ACC112 (cell line): ENCODE measurements at regions not wholly inside any gene's neighbourhood (a gene's known extent, or its start where the extent isn't known, plus 50 kb on each side); places are given as distances from the start of the nearest gene placed in this dataset.

Source experiments
- H2AFZ ChIP-seq: fragments of 200-600 bp; sonication (generic); one replicate; pipeline ENCODE4 v1.6.0; 2017; ENCODE audit warnings: antibody characterized with exemption, low read length; ENCODE audit not compliant: unreplicated experiment
- H3K27ac ChIP-seq: fragments of 200-600 bp; sonication (generic); 2 replicates; pipeline ENCODE4 v1.5.1; 2014; ENCODE audit warnings: low read depth, mild to moderate bottlenecking, antibody characterized with exemption, low read length, moderate library complexity
- H3K27me3 ChIP-seq: fragments of 200-600 bp; sonication (generic); 2 replicates; pipeline ENCODE4 v1.6.1; 2014; ENCODE audit warnings: mild to moderate bottlenecking, antibody characterized with exemption, low read length, moderate library complexity, mixed read lengths; ENCODE audit not compliant: insufficient read depth
- H3K36me3 ChIP-seq: fragments of 200-600 bp; sonication (generic); 2 replicates; pipeline ENCODE4 v1.6.1; 2016; ENCODE audit warnings: mild to moderate bottlenecking, antibody characterized with exemption, low read length, moderate library complexity, mixed read lengths; ENCODE audit not compliant: insufficient read depth
- H3K4me1 ChIP-seq: fragments of 200-600 bp; sonication (generic); one replicate; pipeline ENCODE4 v1.6.1; 2016; ENCODE audit warnings: low read length, mixed read lengths; ENCODE audit not compliant: insufficient read depth, unreplicated experiment, control insufficient read depth
- H3K4me3 ChIP-seq: fragments of 200-600 bp; sonication (generic); 2 replicates; pipeline ENCODE4 v1.5.1; 2014; ENCODE audit warnings: mild to moderate bottlenecking, low read depth, low read length
- H3K79me2 ChIP-seq: fragments of 200-600 bp; sonication (generic); one replicate; pipeline ENCODE4 v1.6.0; 2016; ENCODE audit warnings: low read length; ENCODE audit not compliant: control insufficient read depth, unreplicated experiment, insufficient read depth

GRCh38 chr22:47705350-47705749, 942.9 kb downstream of the TBC1D22A start:
- no peak overlapping the region for H3K4me3 ChIP-seq
- H2AFZ ChIP-seq = no peak overlapping the region
- H3K27me3 ChIP-seq = no peaks in the 10 kb centered on the region
- no peaks in the 10 kb centered on the region for H3K79me2 ChIP-seq
- no peaks in the 10 kb centered on the region for H3K4me1 ChIP-seq
- H3K27ac ChIP-seq = no peak overlapping the region
- no peaks in the 10 kb centered on the region for H3K36me3 ChIP-seq

- Histone ChIP-seq H3K27ac (no peak overlapping the region), H3K4me1 (no peaks in the 10 kb centered on the region), H3K27me3 (no peaks in the 10 kb centered on the region), H2AFZ (no peak overlapping the region), H3K4me3 (no peak overlapping the region), H3K36me3 (no peaks in the 10 kb centered on the region), H3K79me2 (no peaks in the 10 kb centered on the region)
These were observed 936.5 kb downstream of the TBC1D22A start for GRCh38 chr22:47698906-47699305.

GRCh38 chr22:47697861-47698260, 935.4 kb downstream of the TBC1D22A start:
- Histone ChIP-seq H3K27ac (no peak overlapping the region), H3K4me1 (no peaks in the 10 kb centered on the region)

GRCh38 chr22:47696776-47697175, 934.3 kb downstream of the TBC1D22A start:
- H3K27me3 ChIP-seq = no peaks in the 10 kb centered on the region
- no peaks in the 10 kb centered on the region for H3K36me3 ChIP-seq
- no peaks in the 10 kb centered on the region for H3K79me2 ChIP-seq
- H3K27ac ChIP-seq = no peak overlapping the region
- H2AFZ ChIP-seq = no peak overlapping the region
- no peaks in the 10 kb centered on the region for H3K4me1 ChIP-seq
- no peak overlapping the region for H3K4me3 ChIP-seq

More at GRCh38 chr22:47697861-47698260, 935.4 kb downstream of the TBC1D22A start:
- H3K27me3 ChIP-seq = no peaks in the 10 kb centered on the region
- H2AFZ ChIP-seq = no peak overlapping the region
- H3K36me3 ChIP-seq = no peaks in the 10 kb centered on the region
- no peak overlapping the region for H3K4me3 ChIP-seq
- H3K79me2 ChIP-seq = no peaks in the 10 kb centered on the region

GRCh38 chr22:47695176-47695575, 932.7 kb downstream of the TBC1D22A start:
- H3K27ac ChIP-seq = no peak overlapping the region

GRCh38 chr22:47694536-47695130, 932.2 kb downstream of the TBC1D22A start:
- H3K4me3 ChIP-seq = no peak overlapping the region
- H3K27ac ChIP-seq = no peak overlapping the region
- H3K79me2 ChIP-seq = no peaks in the 10 kb centered on the region
- no peak overlapping the region for H2AFZ ChIP-seq
- H3K4me1 ChIP-seq = no peaks in the 10 kb centered on the region
- H3K27me3 ChIP-seq = no peaks in the 10 kb centered on the region
- no peaks in the 10 kb centered on the region for H3K36me3 ChIP-seq

More at GRCh38 chr22:47695176-47695575, 932.7 kb downstream of the TBC1D22A start:
- Histone ChIP-seq H3K4me1 (no peaks in the 10 kb centered on the region), H3K79me2 (no peaks in the 10 kb centered on the region), H2AFZ (no peak overlapping the region), H3K4me3 (no peak overlapping the region), H3K27me3 (no peaks in the 10 kb centered on the region), H3K36me3 (no peaks in the 10 kb centered on the region)

- Histone ChIP-seq H3K27ac (no peak overlapping the region), H3K79me2 (no peaks in the 10 kb centered on the region), H2AFZ (no peak overlapping the region), H3K4me1 (no peaks in the 10 kb centered on the region), H3K36me3 (no peaks in the 10 kb centered on the region), H3K27me3 (no peaks in the 10 kb centered on the region), H3K4me3 (no peak overlapping the region)
These were observed 931.2 kb downstream of the TBC1D22A start for GRCh38 chr22:47693606-47694005.

GRCh38 chr22:47692811-47693210, 930.4 kb downstream of the TBC1D22A start:
- H3K4me3 ChIP-seq = no peak overlapping the region
- H2AFZ ChIP-seq = no peak overlapping the region
- H3K27me3 ChIP-seq = no peaks in the 10 kb centered on the region
- H3K79me2 ChIP-seq = no peaks in the 10 kb centered on the region
- H3K4me1 ChIP-seq = no peaks in the 10 kb centered on the region
- H3K27ac ChIP-seq = no peak overlapping the region
- no peaks in the 10 kb centered on the region for H3K36me3 ChIP-seq

GRCh38 chr22:47691152-47691895, 928.9 kb downstream of the TBC1D22A start:
- Histone ChIP-seq H3K36me3 (no peaks in the 10 kb centered on the region), H3K4me3 (no peak overlapping the region), H3K27ac (no peak overlapping the region), H3K27me3 (no peaks in the 10 kb centered on the region), H3K4me1 (no peaks in the 10 kb centered on the region), H2AFZ (no peak overlapping the region), H3K79me2 (no peaks in the 10 kb centered on the region)

GRCh38 chr22:47690586-47690985, 928.1 kb downstream of the TBC1D22A start:
- Histone ChIP-seq H3K27ac (no peak overlapping the region), H3K36me3 (no peaks in the 10 kb centered on the region), H2AFZ (no peak overlapping the region), H3K27me3 (no peaks in the 10 kb centered on the region), H3K4me3 (no peak overlapping the region), H3K79me2 (no peaks in the 10 kb centered on the region), H3K4me1 (no peaks in the 10 kb centered on the region)

- Histone ChIP-seq H3K36me3 (no peaks in the 10 kb centered on the region), H3K79me2 (no peaks in the 10 kb centered on the region), H3K4me1 (no peaks in the 10 kb centered on the region), H3K27ac (no peak overlapping the region), H3K4me3 (no peak overlapping the region), H3K27me3 (no peaks in the 10 kb centered on the region), H2AFZ (no peak overlapping the region)
These were observed 927.7 kb downstream of the TBC1D22A start for GRCh38 chr22:47690166-47690565.
